A673 (cell line): ENCODE measurements at regions not wholly inside any gene's neighbourhood (a gene's known extent, or its start where the extent isn't known, plus 50 kb on each side); places are given as distances from the start of the nearest gene placed in this dataset.

Experiments used
- BruUV-seq: library from RNA; stranded (reverse); fragments of 400-500 nt; replicated peaks from 2 replicates; lab custom pipeline; 2021; lab: Mats Ljungman, UMichigan
- CTCF ChIA-PET: fragments of 300-600 bp; sonication (Branson Sonifier 250); formaldehyde crosslinking; loops from one replicate; lab custom pipeline; 2022; ENCODE audit warnings: antibody characterized with exemption; lab: Charles Lee
- POLR2A ChIA-PET: fragments of 300-600 bp; sonication (Branson Sonifier 250); formaldehyde crosslinking; loops from one replicate; lab custom pipeline; 2022; ENCODE audit warnings: antibody characterized with exemption; ENCODE audit not compliant: low non-redundant PET; lab: Charles Lee
- DNase-seq: peaks from one replicate; pipeline ENCODE4 v3.0.0-alpha.2; 2015; ENCODE audit warnings: low spot score
- H3K27ac ChIP-seq: fragments of 200-600 bp; sonication (generic); 2 replicates; pipeline ENCODE4 v1.5.1; 2016; ENCODE audit warnings: mixed run types, low read depth, mild to moderate bottlenecking, mixed read lengths, antibody characterized with exemption, low read length; ENCODE audit not compliant: poor library complexity, severe bottlenecking
- H3K27me3 ChIP-seq: fragments of 200-600 bp; sonication (generic); replicated peaks from 2 replicates; pipeline ENCODE4 v1.6.1; 2017; ENCODE audit warnings: mixed run types, low read depth, mild to moderate bottlenecking, mixed read lengths, antibody characterized with exemption, low read length; ENCODE audit not compliant: insufficient read depth, poor library complexity
- H3K36me3 ChIP-seq: fragments of 200-600 bp; sonication (generic); 2 replicates; pipeline ENCODE4 v1.6.1; 2016; ENCODE audit warnings: mixed run types, mild to moderate bottlenecking, mixed read lengths, antibody characterized with exemption, low read length; ENCODE audit not compliant: insufficient read depth, poor library complexity, severe bottlenecking
- H3K4me1 ChIP-seq: fragments of 200-600 bp; sonication (generic); 2 replicates; pipeline ENCODE4 v1.6.1; 2017; ENCODE audit warnings: mixed run types, mild to moderate bottlenecking, mixed read lengths, antibody characterized with exemption, low read length; ENCODE audit not compliant: insufficient read depth, poor library complexity, severe bottlenecking
- H3K4me3 ChIP-seq: fragments of 200-600 bp; sonication (generic); 2 replicates; pipeline ENCODE4 v1.5.1; 2016; ENCODE audit warnings: low read depth, mixed run types, mild to moderate bottlenecking, mixed read lengths, low read length; ENCODE audit not compliant: poor library complexity, severe bottlenecking
- H3K9me3 ChIP-seq: fragments of 200-600 bp; sonication (generic); 2 replicates; pipeline ENCODE4 v1.6.1; 2016; ENCODE audit warnings: mixed run types, low read depth, mild to moderate bottlenecking, mixed read lengths, antibody characterized with exemption, low read length; ENCODE audit not compliant: poor library complexity, severe bottlenecking
- EZH2 ChIP-seq: fragments of 200-600 bp; sonication (generic); IDR thresholded peaks from 2 replicates; pipeline ENCODE4 v1.6.1; 2017; ENCODE audit warnings: borderline replicate concordance, low read depth, mild to moderate bottlenecking, mixed read lengths, antibody characterized with exemption, low read length; ENCODE audit not compliant: poor library complexity, severe bottlenecking
- intact Hi-C: fragments of 100-400 bp; cut with micrococcal nuclease; formaldehyde crosslinking; loops from one replicate; pipeline ENCODE4 v1.10.0; 2022; ENCODE audit not compliant: unreplicated experiment
- TF ChIP-seq, protein P1 (sequence below): fragments of 300-800, 200-600 bp; sonication (generic); conservative IDR thresholded peaks from 2 replicates; pipeline ENCODE4 v1.5.1; 2017; ENCODE audit warnings: low read depth, mild to moderate bottlenecking, antibody characterized with exemption, low read length, moderate library complexity, mixed read lengths

GRCh38 chr2:242054406-242054805 is 184.9 kb downstream of the RTP5 start:
- intact Hi-C loops = no loop called here
- Histone ChIP-seq H3K27me3 (no peaks in the 10 kb centered on the region), H3K9me3 (peaks cover under 1% of the 10 kb centered on the region), H3K4me1 (no peaks in the 10 kb centered on the region), H3K27ac (no peak overlapping the region), H3K36me3 (no peaks in the 10 kb centered on the region), H3K4me3 (no peak overlapping the region)
- POLR2A ChIA-PET = no interaction called here
- CTCF ChIA-PET = no interaction called here
- BruUV-seq = no TSS peak
- no peak for DNase-seq
- TF ChIP-seq, protein P1, sequence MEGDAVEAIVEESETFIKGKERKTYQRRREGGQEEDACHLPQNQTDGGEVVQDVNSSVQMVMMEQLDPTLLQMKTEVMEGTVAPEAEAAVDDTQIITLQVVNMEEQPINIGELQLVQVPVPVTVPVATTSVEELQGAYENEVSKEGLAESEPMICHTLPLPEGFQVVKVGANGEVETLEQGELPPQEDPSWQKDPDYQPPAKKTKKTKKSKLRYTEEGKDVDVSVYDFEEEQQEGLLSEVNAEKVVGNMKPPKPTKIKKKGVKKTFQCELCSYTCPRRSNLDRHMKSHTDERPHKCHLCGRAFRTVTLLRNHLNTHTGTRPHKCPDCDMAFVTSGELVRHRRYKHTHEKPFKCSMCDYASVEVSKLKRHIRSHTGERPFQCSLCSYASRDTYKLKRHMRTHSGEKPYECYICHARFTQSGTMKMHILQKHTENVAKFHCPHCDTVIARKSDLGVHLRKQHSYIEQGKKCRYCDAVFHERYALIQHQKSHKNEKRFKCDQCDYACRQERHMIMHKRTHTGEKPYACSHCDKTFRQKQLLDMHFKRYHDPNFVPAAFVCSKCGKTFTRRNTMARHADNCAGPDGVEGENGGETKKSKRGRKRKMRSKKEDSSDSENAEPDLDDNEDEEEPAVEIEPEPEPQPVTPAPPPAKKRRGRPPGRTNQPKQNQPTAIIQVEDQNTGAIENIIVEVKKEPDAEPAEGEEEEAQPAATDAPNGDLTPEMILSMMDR = no peak
- no peak for TF ChIP-seq EZH2

- POLR2A ChIA-PET = no interaction called here
- intact Hi-C loops = no loop called here
- H3K9me3 ChIP-seq = peaks cover 8% of the 10 kb centered on the region
- no TSS peak for BruUV-seq
- H3K27ac ChIP-seq = no peak overlapping the region
- no peak for DNase-seq
- H3K36me3 ChIP-seq = no peaks in the 10 kb centered on the region
- no peak overlapping the region for H3K4me3 ChIP-seq
- TF ChIP-seq, protein P1 = no peak
- no peak for TF ChIP-seq EZH2
- CTCF ChIA-PET = no interaction called here
- no peaks in the 10 kb centered on the region for H3K27me3 ChIP-seq
- no peaks in the 10 kb centered on the region for H3K4me1 ChIP-seq
Measured at GRCh38 chr2:242054881-242055801, 185.6 kb downstream of the RTP5 start.

GRCh38 chr2:242056026-242056425 is 186.5 kb downstream of the RTP5 start:
- ChIA-PET POLR2A (no interaction called here), CTCF (no interaction called here)
- intact Hi-C loops = no loop called here
- H3K27me3 ChIP-seq = no peaks in the 10 kb centered on the region
- no peak overlapping the region for H3K27ac ChIP-seq
- H3K36me3 ChIP-seq = no peaks in the 10 kb centered on the region
- DNase-seq = no peak
- TF ChIP-seq, protein P1 = no peak
- no peak for TF ChIP-seq EZH2
- no peaks in the 10 kb centered on the region for H3K4me1 ChIP-seq
- no peak overlapping the region for H3K4me3 ChIP-seq
- H3K9me3 ChIP-seq = peaks cover 10% of the 10 kb centered on the region
- BruUV-seq = no TSS peak
